Erythroblast (primary cell): ENCODE measurements at regions not wholly inside any gene's neighbourhood (a gene's known extent, or its start where the extent isn't known, plus 50 kb on each side); places are given as distances from the start of the nearest gene placed in this dataset.

Experiments used
- GATA1 ChIP-seq: IDR thresholded peaks from 2 replicates; pipeline ENCODE4 v1.6.1; 2011; ENCODE audit warnings: low read depth, mild to moderate bottlenecking, control low read depth, low read length, moderate library complexity
- POLR2A ChIP-seq: IDR thresholded peaks from 2 replicates; pipeline ENCODE4 v1.6.1; 2011; ENCODE audit warnings: mild to moderate bottlenecking, low read length

- TF ChIP-seq POLR2A (no peak), GATA1 (no peak)
Observed at GRCh38 chr5:121497176-121497575, 354.5 kb upstream of the FTMT start.
